HCT116 (cell line): ENCODE measurements at regions not wholly inside any gene's neighbourhood (a gene's known extent, or its start where the extent isn't known, plus 50 kb on each side); places are given as distances from the start of the nearest gene placed in this dataset.
"Not testable (repeated sequence)": the region's sequence is repeated elsewhere in the genome, so short reads cannot be mapped to it uniquely, and the experiment has no call there.

Source experiments
- ATF3 ChIP-seq: IDR thresholded peaks from 2 replicates; pipeline ENCODE4 v1.6.1; 2012
- CEBPB ChIP-seq: IDR thresholded peaks from 2 replicates; pipeline ENCODE4 v1.6.1; 2012; ENCODE audit warnings: low read depth
- CTCF ChIP-seq, 3 experiments: fragments of 200-600 bp in 1 of 3; sonication (generic) in 1 of 3; IDR thresholded peaks in 2 of 3; conservative IDR thresholded peaks in 1 of 3; 2 replicates each; pipeline ENCODE4 v1.5.1; 2012 to 2017; ENCODE audit warnings: low read depth in 2 of 3, low read length in 2 of 3, antibody characterized with exemption in 1 of 3, borderline replicate concordance in 1 of 3, control low read depth in 1 of 3, mild to moderate bottlenecking in 1 of 3, mixed read lengths in 1 of 3, mixed run types in 1 of 3, moderate library complexity in 1 of 3; ENCODE audit not compliant: insufficient read depth in 1 of 3
- JUND ChIP-seq: IDR thresholded peaks from 2 replicates; pipeline ENCODE4 v1.6.1; 2012
- MAX ChIP-seq: IDR thresholded peaks from 2 replicates; pipeline ENCODE4 v1.6.1; 2012
- POLR2A ChIP-seq: IDR thresholded peaks from 2 replicates; pipeline ENCODE4 v1.7.0; 2011; ENCODE audit warnings: borderline replicate concordance; ENCODE audit not compliant: insufficient read depth, insufficient read length; ENCODE audit errors: extremely low read depth
- POLR2AphosphoS5 ChIP-seq: IDR thresholded peaks from 2 replicates; pipeline ENCODE4 v1.6.1; 2011; ENCODE audit warnings: mild to moderate bottlenecking, low read depth, low read length, moderate library complexity
- RAD21 ChIP-seq: IDR thresholded peaks from 2 replicates; pipeline ENCODE4 v1.6.1; 2012; ENCODE audit warnings: low read depth, mild to moderate bottlenecking
- REST ChIP-seq: IDR thresholded peaks from 2 replicates; pipeline ENCODE4 v1.6.1; 2012; ENCODE audit warnings: low read depth
- SIN3A ChIP-seq: IDR thresholded peaks from 2 replicates; pipeline ENCODE4 v1.6.1; 2012; ENCODE audit warnings: low read depth

GRCh38 chr2:110348902-110349301 lies 123.7 kb downstream of the LIMS4 start:
- TF ChIP-seq POLR2A; POLR2AphosphoS5; MAX; SIN3A; CTCF (IDR thresholded peaks at IDR 0.05 in 2 of 3, conservative IDR thresholded peaks at IDR 0.05 in 1 of 3; ENCODE audit: borderline replicate concordance in 1 of 3, insufficient read depth in 1 of 3, low read depth in 2 of 3, low read length in 2 of 3); JUND; REST; RAD21; CEBPB; ATF3: not testable (repeated sequence)
